GM12878 (cell line): ENCODE measurements at regions not wholly inside any gene's neighbourhood (a gene's known extent, or its start where the extent isn't known, plus 50 kb on each side); places are given as distances from the start of the nearest gene placed in this dataset.

Source experiments
- ATAC-seq: fragments of 200-7000 bp; cut with Tn5 transposase; 3 replicates; pipeline ENCODE4 v1.9.1; 2020; ENCODE audit warnings: mild to moderate bottlenecking, moderate library complexity
- BruUV-seq: library from RNA; stranded (reverse); fragments of 400-500 nt; replicated peaks from 2 replicates; lab custom pipeline; 2021; lab: Mats Ljungman, UMichigan
- CTCF ChIA-PET: fragments of 300-600 bp; sonication (Branson Sonifier 250); formaldehyde crosslinking; extraction: SDS; loops from one replicate; lab custom pipeline; 2021; ENCODE audit warnings: inconsistent platforms; lab: Yijun Ruan, JAX
- POLR2A ChIA-PET: fragments of 350-600 bp; formaldehyde crosslinking; extraction: SDS; loops from one replicate; lab custom pipeline; 2021; ENCODE audit warnings: inconsistent platforms; lab: Charles Lee
- RAD21 ChIA-PET: fragments of 300-600 bp; sonication (Branson Sonifier 250); formaldehyde crosslinking; loops from one replicate; lab custom pipeline; 2023; ENCODE audit warnings: antibody characterized with exemption; ENCODE audit not compliant: unreplicated experiment; lab: Charles Lee
- SMC1A ChIA-PET: fragments of 300-600 bp; sonication (Branson Sonifier 250); formaldehyde crosslinking; loops from one replicate; lab custom pipeline; 2023; ENCODE audit not compliant: unreplicated experiment, uncharacterized antibody; lab: Charles Lee
- DNase-seq: peaks from one replicate; pipeline ENCODE4 v3.0.0-alpha.2; 2011; ENCODE audit warnings: low read depth, low spot score
- FAIRE-seq: peaks from 3 replicates; lab custom pipeline; 2011; peaks lifted over from hg19 to GRCh38; lab: Jason Lieb, UNC
- H2AFZ ChIP-seq: 2 replicates; pipeline ENCODE4 v1.6.0; 2011; ENCODE audit warnings: low read depth, low read length, control low read depth; ENCODE audit not compliant: control insufficient read depth
- H3K27ac ChIP-seq: 2 replicates; pipeline ENCODE4 v1.5.1; 2011; ENCODE audit warnings: control low read depth; ENCODE audit not compliant: control insufficient read depth, insufficient read depth
- H3K27me3 ChIP-seq, 2 experiments: replicated peaks in 1 of 2; 2 replicates each; pipeline versions ENCODE4 v1.6.0 to v1.6.1; 2011; ENCODE audit warnings: low read length in 1 of 2; ENCODE audit not compliant: control insufficient read depth in 2 of 2, insufficient read depth in 2 of 2
- H3K36me3 ChIP-seq, 2 experiments: 2 replicates each; pipeline ENCODE4 v1.5.1; 2011; ENCODE audit warnings: low read length in 1 of 2; ENCODE audit not compliant: control insufficient read depth in 2 of 2, insufficient read depth in 2 of 2
- H3K4me1 ChIP-seq: 2 replicates; pipeline ENCODE4 v1.6.1; 2011; ENCODE audit warnings: mild to moderate bottlenecking, low read length, moderate library complexity, mixed read lengths; ENCODE audit not compliant: control insufficient read depth, insufficient read depth
- H3K4me2 ChIP-seq: 2 replicates; pipeline ENCODE4 v1.6.0; 2011; ENCODE audit warnings: control low read depth; ENCODE audit not compliant: control insufficient read depth, insufficient read depth
- H3K4me3 ChIP-seq: fragments of 200-600 bp; sonication (generic); 2 replicates; pipeline ENCODE4 v1.5.1; 2016
- H3K79me2 ChIP-seq: 2 replicates; pipeline ENCODE4 v1.6.0; 2011; ENCODE audit warnings: low read length; ENCODE audit not compliant: control insufficient read depth, insufficient read depth
- H3K9ac ChIP-seq: 2 replicates; pipeline ENCODE4 v1.8.0; 2011; ENCODE audit warnings: low read length, control low read depth, mixed read lengths; ENCODE audit not compliant: control insufficient read depth, insufficient read depth
- H3K9me3 ChIP-seq: replicated peaks from 3 replicates; pipeline ENCODE4 v1.5.1; 2011; ENCODE audit warnings: mild to moderate bottlenecking, low read length; ENCODE audit not compliant: control insufficient read depth, insufficient read depth
- H4K20me1 ChIP-seq: 2 replicates; pipeline ENCODE4 v1.6.0; 2011; ENCODE audit not compliant: control insufficient read depth, insufficient read depth
- BHLHE40 ChIP-seq, 2 experiments: fragments of 450-650 bp in 1 of 2; IDR thresholded peaks; 2 replicates each; pipeline ENCODE4 v1.6.1; 2011 to 2017; ENCODE audit warnings: low read depth in 2 of 2, borderline replicate concordance in 1 of 2, improper control_type of control experiment in 1 of 2, low read length in 1 of 2, mild to moderate bottlenecking in 1 of 2
- CHD2 ChIP-seq: IDR thresholded peaks from 2 replicates; pipeline ENCODE4 v1.6.1; 2011; ENCODE audit warnings: low read depth, low read length, improper control_type of control experiment, borderline replicate concordance
- CREB1 ChIP-seq: IDR thresholded peaks from 2 replicates; pipeline ENCODE4 v1.6.1; 2012; ENCODE audit warnings: low read depth, mild to moderate bottlenecking, inconsistent platforms
- FOS ChIP-seq: IDR thresholded peaks from 3 replicates; pipeline ENCODE4 v1.6.1; 2011; ENCODE audit warnings: borderline replicate concordance; ENCODE audit not compliant: insufficient read length; ENCODE audit errors: extremely low read depth
- KAT2A ChIP-seq: conservative IDR thresholded peaks from 2 replicates; pipeline ENCODE4 v1.6.1; 2011; ENCODE audit warnings: low read depth, low read length; ENCODE audit not compliant: control insufficient read depth
- MXI1 ChIP-seq: fragments of 150-350 bp; IDR thresholded peaks from 2 replicates; pipeline ENCODE4 v1.6.1; 2011; ENCODE audit warnings: low read depth, mild to moderate bottlenecking, inconsistent platforms, low read length, improper control_type of control experiment
- MYC ChIP-seq: IDR thresholded peaks from 2 replicates; pipeline ENCODE4 v1.6.1; 2011; ENCODE audit warnings: mild to moderate bottlenecking, low read length, moderate library complexity, inconsistent platforms; ENCODE audit not compliant: insufficient read depth, insufficient replicate concordance, insufficient read length, severe bottlenecking
- POLR2A ChIP-seq: IDR thresholded peaks from 2 replicates; pipeline ENCODE4 v1.6.1; 2011; ENCODE audit warnings: low read depth, mild to moderate bottlenecking, low read length
- SIN3A ChIP-seq: IDR thresholded peaks from 2 replicates; pipeline ENCODE4 v1.6.1; 2012; ENCODE audit warnings: low read depth, low read length, improper control_type of control experiment
- STAT3 ChIP-seq: IDR thresholded peaks from 2 replicates; pipeline ENCODE4 v1.6.1; 2011; ENCODE audit warnings: low read depth, low read length, improper control_type of control experiment
- YY1 ChIP-seq: IDR thresholded peaks from 2 replicates; pipeline ENCODE4 v1.6.1; 2011; ENCODE audit warnings: low read depth, mild to moderate bottlenecking, low read length
- WGBS: methylation state at CpG from one replicate; pipeline ENCODE4 v1.1.6; 2016; ENCODE audit warnings: low lambda C conversion rate; ENCODE audit not compliant: insufficient replicate concordance, insufficient coverage; ENCODE audit errors: missing lambda C conversion rate; 5-methylcytosine and 5-hydroxymethylcytosine counted together
- in situ Hi-C: fragments of 300-500 bp; cut with MboI; formaldehyde crosslinking; loops from 9 replicates; pipeline ENCODE4 v1.14.3; 2018; ENCODE audit warnings: mixed read lengths
- intact Hi-C: fragments of 100-400 bp; cut with micrococcal nuclease; formaldehyde crosslinking; loops from one replicate; pipeline ENCODE4 v1.14.2; 2022; ENCODE audit not compliant: unreplicated experiment
- TF ChIP-seq, protein P1 (sequence below): fragments of 150-350 bp; IDR thresholded peaks from 2 replicates; pipeline ENCODE4 v1.6.1; 2014; ENCODE audit warnings: mild to moderate bottlenecking, low read depth, low read length
- TF ChIP-seq, protein P2 (sequence below): fragments of 450-650 bp; IDR thresholded peaks from 2 replicates; pipeline ENCODE4 v1.6.1; 2017; ENCODE audit warnings: low read depth, mild to moderate bottlenecking, moderate library complexity

DNA sequence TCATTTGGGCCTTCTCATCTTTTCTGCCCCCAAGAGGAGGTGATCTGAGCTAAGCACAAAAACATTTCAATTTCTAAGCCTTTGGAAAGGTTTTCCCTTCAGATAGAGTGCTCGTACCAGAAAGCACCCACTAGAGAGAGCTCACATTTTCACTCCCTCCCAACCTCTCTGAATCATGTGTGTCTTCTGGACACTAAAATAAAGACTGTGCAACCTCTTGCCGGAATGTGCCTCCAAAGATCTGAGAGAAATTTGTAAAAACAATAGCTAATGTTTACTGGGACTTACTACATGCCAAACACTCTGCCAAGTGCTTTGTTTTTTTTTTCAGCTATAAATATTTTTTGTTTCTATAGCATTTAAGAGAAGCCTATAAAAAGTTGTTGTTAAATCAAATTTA, 120.6 kb upstream of the LNX1 start:
- ChIA-PET POLR2A (no interaction called here), SMC1A (interaction anchor here (0.7 to 11.0 kb wide), 8 partner anchors 9 to 285 kb away, joined by 3 to 228 read pairs (median 4); no protein-coding TSS in a partner anchor), CTCF (interaction anchor here (0.6 to 11.6 kb wide), 5 partner anchors 9 to 522 kb away, joined by 3 to 305 read pairs (median 4); partner anchors contain the start of gene PDGFRA), RAD21 (interaction anchor here (2.2 kb wide), 1 partner anchor 93 kb away, joined by 7 read pairs; no protein-coding TSS in a partner anchor)
- H3K4me1 ChIP-seq, result peaks cover under 1% of the 10 kb centered on the region
- ATAC-seq, result no peak
- no peak for FAIRE-seq
- H3K36me3 ChIP-seq, result no peaks in the 10 kb centered on the region
- no peak for DNase-seq
- H2AFZ ChIP-seq, result no peak overlapping the region
- no peak overlapping the region for H3K4me2 ChIP-seq
- no peaks in the 10 kb centered on the region for H3K9me3 ChIP-seq
- H3K27ac ChIP-seq, result no peak overlapping the region
- in situ Hi-C loops, result no loop called here
- no peaks in the 10 kb centered on the region for H3K27me3 ChIP-seq
- intact Hi-C loops, result no loop called here
- no peaks in the 10 kb centered on the region for H3K79me2 ChIP-seq
- H3K4me3 ChIP-seq, result no peak overlapping the region
- H4K20me1 ChIP-seq, result no peaks in the 10 kb centered on the region
- TF ChIP-seq, protein P1, sequence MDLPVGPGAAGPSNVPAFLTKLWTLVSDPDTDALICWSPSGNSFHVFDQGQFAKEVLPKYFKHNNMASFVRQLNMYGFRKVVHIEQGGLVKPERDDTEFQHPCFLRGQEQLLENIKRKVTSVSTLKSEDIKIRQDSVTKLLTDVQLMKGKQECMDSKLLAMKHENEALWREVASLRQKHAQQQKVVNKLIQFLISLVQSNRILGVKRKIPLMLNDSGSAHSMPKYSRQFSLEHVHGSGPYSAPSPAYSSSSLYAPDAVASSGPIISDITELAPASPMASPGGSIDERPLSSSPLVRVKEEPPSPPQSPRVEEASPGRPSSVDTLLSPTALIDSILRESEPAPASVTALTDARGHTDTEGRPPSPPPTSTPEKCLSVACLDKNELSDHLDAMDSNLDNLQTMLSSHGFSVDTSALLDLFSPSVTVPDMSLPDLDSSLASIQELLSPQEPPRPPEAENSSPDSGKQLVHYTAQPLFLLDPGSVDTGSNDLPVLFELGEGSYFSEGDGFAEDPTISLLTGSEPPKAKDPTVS, result no peak
- TF ChIP-seq FOS (no peak), SIN3A (no peak), MXI1 (no peak), YY1 (no peak), KAT2A (no peak), CREB1 (no peak), CHD2 (no peak), STAT3 (no peak), BHLHE40 (IDR thresholded peaks at IDR 0.05; ENCODE audit: borderline replicate concordance in 1 of 2, low read depth in 2 of 2, low read length in 1 of 2) (no peak), POLR2A (no peak), MYC (no peak)
- TF ChIP-seq, protein P2, sequence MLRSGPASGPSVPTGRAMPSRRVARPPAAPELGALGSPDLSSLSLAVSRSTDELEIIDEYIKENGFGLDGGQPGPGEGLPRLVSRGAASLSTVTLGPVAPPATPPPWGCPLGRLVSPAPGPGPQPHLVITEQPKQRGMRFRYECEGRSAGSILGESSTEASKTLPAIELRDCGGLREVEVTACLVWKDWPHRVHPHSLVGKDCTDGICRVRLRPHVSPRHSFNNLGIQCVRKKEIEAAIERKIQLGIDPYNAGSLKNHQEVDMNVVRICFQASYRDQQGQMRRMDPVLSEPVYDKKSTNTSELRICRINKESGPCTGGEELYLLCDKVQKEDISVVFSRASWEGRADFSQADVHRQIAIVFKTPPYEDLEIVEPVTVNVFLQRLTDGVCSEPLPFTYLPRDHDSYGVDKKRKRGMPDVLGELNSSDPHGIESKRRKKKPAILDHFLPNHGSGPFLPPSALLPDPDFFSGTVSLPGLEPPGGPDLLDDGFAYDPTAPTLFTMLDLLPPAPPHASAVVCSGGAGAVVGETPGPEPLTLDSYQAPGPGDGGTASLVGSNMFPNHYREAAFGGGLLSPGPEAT, result no peak
- WGBS, result 76% methylated on average over 2 of the region's 2 CpGs
- no peak overlapping the region for H3K9ac ChIP-seq
- no TSS peak for BruUV-seq
